Liver (tissue), 8 donors: ENCODE measurements at regions not wholly inside any gene's neighbourhood (a gene's known extent, or its start where the extent isn't known, plus 50 kb on each side); places are given as distances from the start of the nearest gene placed in this dataset.

Source experiments
- DNase-seq: peaks from one replicate; pipeline ENCODE4 v3.0.0-alpha.2; 2017; ENCODE audit warnings: low spot score
- H3K27ac ChIP-seq, 2 donors: one replicate each; pipeline ENCODE4 v1.7.0; 2013; ENCODE audit warnings: inconsistent platforms in 2 of 2, low read length in 2 of 2, control low read depth in 1 of 2, low read depth in 1 of 2, mild to moderate bottlenecking in 1 of 2
- H3K27me3 ChIP-seq, 4 donors: one replicate each; pipeline versions ENCODE4 v1.6.1 to v1.7.0; 2013; ENCODE audit warnings: low read length in 3 of 4, inconsistent platforms in 1 of 4, mild to moderate bottlenecking in 1 of 4, moderate library complexity in 1 of 4; ENCODE audit not compliant: control insufficient read depth in 4 of 4, insufficient read depth in 4 of 4
- H3K36me3 ChIP-seq, 4 donors: one replicate each; pipeline versions ENCODE4 v1.6.1 to v1.7.0; 2013; ENCODE audit warnings: low read length in 3 of 4, mild to moderate bottlenecking in 3 of 4, low read depth in 1 of 4, moderate library complexity in 1 of 4; ENCODE audit not compliant: control insufficient read depth in 4 of 4, insufficient read depth in 3 of 4
- H3K4me1 ChIP-seq, 4 donors: one replicate each; pipeline versions ENCODE4 v1.6.1 to v1.7.0; 2013; ENCODE audit warnings: low read length in 3 of 4, mild to moderate bottlenecking in 3 of 4, moderate library complexity in 1 of 4; ENCODE audit not compliant: control insufficient read depth in 4 of 4, insufficient read depth in 4 of 4
- H3K4me3 ChIP-seq, 3 donors: one replicate each; pipeline versions ENCODE4 v1.6.1 to v1.7.0; 2013; ENCODE audit warnings: low read length in 3 of 3, control low read depth in 1 of 3, low read depth in 1 of 3, mild to moderate bottlenecking in 1 of 3
- H3K9ac ChIP-seq, 2 donors: one replicate each; pipeline ENCODE4 v1.7.0; 2013; ENCODE audit warnings: low read length in 2 of 2, mild to moderate bottlenecking in 2 of 2, moderate library complexity in 2 of 2, control low read depth in 1 of 2, low read depth in 1 of 2
- H3K9me3 ChIP-seq, 4 donors: one replicate each; pipeline versions ENCODE4 v1.6.1 to v1.7.0; 2013; ENCODE audit warnings: low read length in 3 of 4; ENCODE audit not compliant: control insufficient read depth in 4 of 4
- CTCF ChIP-seq: fragments of 150-350 bp; IDR thresholded peaks from 2 replicates; pipeline ENCODE4 v1.5.1; 2017; ENCODE audit warnings: improper control_type of control experiment, low read depth, low read length; ENCODE audit not compliant: missing input control
- EGR1 ChIP-seq, 2 donors: IDR thresholded peaks; 2 replicates each; pipeline ENCODE4 v1.6.1; 2016 to 2018; ENCODE audit warnings: antibody characterized with exemption in 2 of 2, low read depth in 2 of 2
- FOXA1 ChIP-seq: IDR thresholded peaks from 2 replicates; pipeline ENCODE4 v1.6.1; 2016; ENCODE audit warnings: antibody characterized with exemption
- FOXA2 ChIP-seq: IDR thresholded peaks from 2 replicates; pipeline ENCODE4 v1.6.1; 2016; ENCODE audit warnings: antibody characterized with exemption
- GABPA ChIP-seq, 2 donors: IDR thresholded peaks in 1 of 2; conservative IDR thresholded peaks in 1 of 2; 2 replicates each; pipeline ENCODE4 v1.6.1; 2016; ENCODE audit warnings: antibody characterized with exemption in 2 of 2, mild to moderate bottlenecking in 1 of 2, moderate library complexity in 1 of 2
- HNF4A ChIP-seq, 2 donors: conservative IDR thresholded peaks; 2 replicates each; pipeline ENCODE4 v1.6.1; 2016; ENCODE audit warnings: antibody characterized with exemption in 2 of 2, mild to moderate bottlenecking in 2 of 2
- HNF4G ChIP-seq: IDR thresholded peaks from 2 replicates; pipeline ENCODE4 v1.6.1; 2016; ENCODE audit warnings: antibody characterized with exemption
- JUND ChIP-seq, 2 donors: IDR thresholded peaks; 2 replicates each; pipeline ENCODE4 v1.6.1; 2016; ENCODE audit warnings: antibody characterized with exemption in 2 of 2
- MAX ChIP-seq: IDR thresholded peaks from 2 replicates; pipeline ENCODE4 v1.6.1; 2016; ENCODE audit warnings: antibody characterized with exemption
- NR2F2 ChIP-seq: IDR thresholded peaks from 2 replicates; pipeline ENCODE4 v1.6.1; 2016; ENCODE audit warnings: antibody characterized with exemption
- RAD21 ChIP-seq, 2 donors: IDR thresholded peaks; 2 replicates each; pipeline ENCODE4 v1.6.1; 2016; ENCODE audit warnings: antibody characterized with exemption in 2 of 2, mild to moderate bottlenecking in 2 of 2
- SP1 ChIP-seq: IDR thresholded peaks from 2 replicates; pipeline ENCODE4 v1.6.1; 2018; ENCODE audit warnings: antibody characterized with exemption, mild to moderate bottlenecking
- TAF1 ChIP-seq: conservative IDR thresholded peaks from 2 replicates; pipeline ENCODE4 v1.6.1; 2016; ENCODE audit warnings: antibody characterized with exemption, mild to moderate bottlenecking
- YY1 ChIP-seq: IDR thresholded peaks from 2 replicates; pipeline ENCODE4 v1.6.1; 2016; ENCODE audit warnings: antibody characterized with exemption, mild to moderate bottlenecking
- ZBTB33 ChIP-seq: IDR thresholded peaks from 2 replicates; pipeline ENCODE4 v1.6.1; 2016; ENCODE audit warnings: antibody characterized with exemption
- WGBS: extraction: QIAGEN DNeasy Blood & Tissue Kit; methylation state at CpG from one replicate; pipeline ENCODE4 v1.1.7; 2013; 5-methylcytosine and 5-hydroxymethylcytosine counted together
- TF ChIP-seq, protein P1 (sequence below): IDR thresholded peaks from 2 replicates; pipeline ENCODE4 v1.6.1; 2016; ENCODE audit warnings: antibody characterized with exemption, mild to moderate bottlenecking
- TF ChIP-seq, protein P2 (sequence below): IDR thresholded peaks from 2 replicates; pipeline ENCODE4 v1.6.1; 2016; ENCODE audit warnings: antibody characterized with exemption
- donor health status: healthy.
- donor health status: healthy.
- donor health status: healthy.
- donor health status: healthy.
- donor health status: healthy.

- H3K27me3 ChIP-seq = no peaks in the 10 kb centered on the region
- H3K4me1 ChIP-seq = no peaks in the 10 kb centered on the region
- H3K27ac ChIP-seq = no peak overlapping the region
- no peak overlapping the region for H3K9ac ChIP-seq
- TF ChIP-seq SP1 (no peak), GABPA (IDR thresholded peaks at IDR 0.05 in 1 of 2, conservative IDR thresholded peaks at IDR 0.05 in 1 of 2) (no peak), HNF4A (conservative IDR thresholded peaks at IDR 0.05) (no peak), CTCF (no peak), ZBTB33 (no peak), RAD21 (IDR thresholded peaks at IDR 0.05) (no peak), EGR1 (IDR thresholded peaks at IDR 0.05; ENCODE audit: low read depth in 2 of 2) (no peak), YY1 (no peak), FOXA1 (no peak), NR2F2 (no peak), FOXA2 (no peak), JUND (IDR thresholded peaks at IDR 0.05) (no peak), MAX (no peak), HNF4G (no peak)
- TF ChIP-seq, protein P1, sequence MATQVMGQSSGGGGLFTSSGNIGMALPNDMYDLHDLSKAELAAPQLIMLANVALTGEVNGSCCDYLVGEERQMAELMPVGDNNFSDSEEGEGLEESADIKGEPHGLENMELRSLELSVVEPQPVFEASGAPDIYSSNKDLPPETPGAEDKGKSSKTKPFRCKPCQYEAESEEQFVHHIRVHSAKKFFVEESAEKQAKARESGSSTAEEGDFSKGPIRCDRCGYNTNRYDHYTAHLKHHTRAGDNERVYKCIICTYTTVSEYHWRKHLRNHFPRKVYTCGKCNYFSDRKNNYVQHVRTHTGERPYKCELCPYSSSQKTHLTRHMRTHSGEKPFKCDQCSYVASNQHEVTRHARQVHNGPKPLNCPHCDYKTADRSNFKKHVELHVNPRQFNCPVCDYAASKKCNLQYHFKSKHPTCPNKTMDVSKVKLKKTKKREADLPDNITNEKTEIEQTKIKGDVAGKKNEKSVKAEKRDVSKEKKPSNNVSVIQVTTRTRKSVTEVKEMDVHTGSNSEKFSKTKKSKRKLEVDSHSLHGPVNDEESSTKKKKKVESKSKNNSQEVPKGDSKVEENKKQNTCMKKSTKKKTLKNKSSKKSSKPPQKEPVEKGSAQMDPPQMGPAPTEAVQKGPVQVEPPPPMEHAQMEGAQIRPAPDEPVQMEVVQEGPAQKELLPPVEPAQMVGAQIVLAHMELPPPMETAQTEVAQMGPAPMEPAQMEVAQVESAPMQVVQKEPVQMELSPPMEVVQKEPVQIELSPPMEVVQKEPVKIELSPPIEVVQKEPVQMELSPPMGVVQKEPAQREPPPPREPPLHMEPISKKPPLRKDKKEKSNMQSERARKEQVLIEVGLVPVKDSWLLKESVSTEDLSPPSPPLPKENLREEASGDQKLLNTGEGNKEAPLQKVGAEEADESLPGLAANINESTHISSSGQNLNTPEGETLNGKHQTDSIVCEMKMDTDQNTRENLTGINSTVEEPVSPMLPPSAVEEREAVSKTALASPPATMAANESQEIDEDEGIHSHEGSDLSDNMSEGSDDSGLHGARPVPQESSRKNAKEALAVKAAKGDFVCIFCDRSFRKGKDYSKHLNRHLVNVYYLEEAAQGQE = no peak
- TF ChIP-seq, protein P2, sequence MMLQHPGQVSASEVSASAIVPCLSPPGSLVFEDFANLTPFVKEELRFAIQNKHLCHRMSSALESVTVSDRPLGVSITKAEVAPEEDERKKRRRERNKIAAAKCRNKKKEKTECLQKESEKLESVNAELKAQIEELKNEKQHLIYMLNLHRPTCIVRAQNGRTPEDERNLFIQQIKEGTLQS = no peak
- peaks cover 0 to 1% (median 0%) of the 10 kb centered on the region in 4 donors for H3K9me3 ChIP-seq
- WGBS = 83% methylated on average over 11 of the region's 11 CpGs
- DNase-seq = no peak
- H3K4me3 ChIP-seq = no peak overlapping the region
- H3K36me3 ChIP-seq = no peaks in the 10 kb centered on the region
These were observed 97.1 kb downstream of the MEX3B start for GRCh38 chr15:81948751-81949150.

GRCh38 chr15:81948222-81948621 is 97.6 kb downstream of the MEX3B start:
- 85% methylated on average over 8 of the region's 8 CpGs for WGBS

More at GRCh38 chr15:81948222-81948621, 97.6 kb downstream of the MEX3B start:
- H3K9me3 ChIP-seq = peaks cover 0 to 1% (median 0%) of the 10 kb centered on the region in 4 donors
- H3K4me1 ChIP-seq = no peaks in the 10 kb centered on the region
- H3K9ac ChIP-seq = no peak overlapping the region
- TF ChIP-seq JUND (IDR thresholded peaks at IDR 0.05) = no peak
- no peak for TF ChIP-seq RAD21 (IDR thresholded peaks at IDR 0.05)
- no peak for TF ChIP-seq TAF1
- no peak for TF ChIP-seq FOXA2
- TF ChIP-seq, protein P2 = no peak
- TF ChIP-seq MAX = no peak
- no peak for TF ChIP-seq FOXA1
- TF ChIP-seq, protein P1 = no peak
- no peak for TF ChIP-seq HNF4A (conservative IDR thresholded peaks at IDR 0.05)
- H3K27me3 ChIP-seq = no peaks in the 10 kb centered on the region
- H3K4me3 ChIP-seq = no peak overlapping the region
- no peak overlapping the region for H3K27ac ChIP-seq
- H3K36me3 ChIP-seq = no peaks in the 10 kb centered on the region
- no peak for DNase-seq
